HG03060 (cell line): ENCODE measurements at regions not wholly inside any gene's neighbourhood (a gene's known extent, or its start where the extent isn't known, plus 50 kb on each side); places are given as distances from the start of the nearest gene placed in this dataset.
"Not testable (repeated sequence)": the region's sequence is repeated elsewhere in the genome, so short reads cannot be mapped to it uniquely, and the experiment has no call there.

Experiments used
- ATAC-seq: cut with Tn5 transposase; IDR thresholded peaks from one replicate; pipeline ENCODE4 v1.9.1; 2021; ENCODE audit warnings: low read depth, moderate number of reproducible peaks; ENCODE audit not compliant: unreplicated experiment

- ATAC-seq = no peak
Measured at GRCh38 chr1:5768014-5768413, 224.2 kb downstream of the NPHP4 start.

GRCh38 chr1:5766996-5767395, 225.2 kb downstream of the NPHP4 start:
- not testable (repeated sequence) for ATAC-seq

GRCh38 chr1:5765997-5766913, 226.0 kb downstream of the NPHP4 start:
- ATAC-seq = no peak

GRCh38 chr1:5765483-5765882, 226.7 kb downstream of the NPHP4 start:
- ATAC-seq = no peak

GRCh38 chr1:5764959-5765358, 227.3 kb downstream of the NPHP4 start:
- ATAC-seq = no peak

GRCh38 chr1:5764464-5764863, 227.8 kb downstream of the NPHP4 start:
- no peak for ATAC-seq

GRCh38 chr1:5763696-5764370, 228.4 kb downstream of the NPHP4 start:
- no peak for ATAC-seq

- ATAC-seq = no peak
Measured at GRCh38 chr1:5758859-5759578, 233.2 kb downstream of the NPHP4 start.

GRCh38 chr1:5758000-5758858, 234.0 kb downstream of the NPHP4 start:
- ATAC-seq = no peak

GRCh38 chr1:5757187-5757805, 234.9 kb downstream of the NPHP4 start:
- no peak for ATAC-seq

- ATAC-seq = no peak
Measured at GRCh38 chr1:5756434-5757186, 235.6 kb downstream of the NPHP4 start.

- ATAC-seq = no peak
Measured at GRCh38 chr1:5755552-5756125, 236.6 kb downstream of the NPHP4 start.

GRCh38 chr1:5754817-5755551, 237.2 kb downstream of the NPHP4 start:
- ATAC-seq = no peak

- no peak for ATAC-seq
Measured at GRCh38 chr1:5753549-5754421, 238.4 kb downstream of the NPHP4 start.

- ATAC-seq = no peak
Measured at GRCh38 chr1:5752746-5753548, 239.3 kb downstream of the NPHP4 start.
